ENCODE measurements at regions not wholly inside any gene's neighbourhood (a gene's known extent, or its start where the extent isn't known, plus 50 kb on each side); places are given as distances from the start of the nearest gene placed in this dataset.

- DNase-seq = no peak
Observed at GRCh38 chr1:69491416-69491815, 76.3 kb upstream of the LRRC7 start.

- DNase-seq = no peak
Observed at GRCh38 chr1:69492286-69492685, 75.4 kb upstream of the LRRC7 start.

- DNase-seq = no peak
Observed at GRCh38 chr1:69494221-69494620, 73.5 kb upstream of the LRRC7 start.

- no peak for DNase-seq
Observed at GRCh38 chr1:69497441-69498221, 70.1 kb upstream of the LRRC7 start.

- DNase-seq = no peak
Observed at GRCh38 chr1:69498711-69499110, 69.0 kb upstream of the LRRC7 start.

GRCh38 chr1:69499203-69499803 lies 68.4 kb upstream of the LRRC7 start:
- no peak for DNase-seq

GRCh38 chr1:69502991-69503390 lies 64.7 kb upstream of the LRRC7 start:
- DNase-seq = no peak

GRCh38 chr1:69504730-69505252 lies 62.9 kb upstream of the LRRC7 start:
- DNase-seq = no peak

- no peak for DNase-seq
Observed at GRCh38 chr1:69506311-69506710, 61.4 kb upstream of the LRRC7 start.

GRCh38 chr1:69506721-69507120 lies 61.0 kb upstream of the LRRC7 start:
- no peak for DNase-seq

- DNase-seq = no peak
Observed at GRCh38 chr1:69510026-69510425, 57.7 kb upstream of the LRRC7 start.

- no peak for DNase-seq
Observed at GRCh38 chr1:69511426-69512192, 56.1 kb upstream of the LRRC7 start.

GRCh38 chr1:69513601-69514000 lies 54.1 kb upstream of the LRRC7 start:
- no peak for DNase-seq
